OCI-LY7 (cell line): ENCODE measurements at regions not wholly inside any gene's neighbourhood (a gene's known extent, or its start where the extent isn't known, plus 50 kb on each side); places are given as distances from the start of the nearest gene placed in this dataset.

Experiments used
- EZH2phosphoT487 ChIP-seq: fragments of 200-600 bp; sonication (generic); IDR thresholded peaks from 2 replicates; pipeline ENCODE4 v1.6.1; 2018; ENCODE audit warnings: low read depth, borderline replicate concordance, mild to moderate bottlenecking, mixed run types, antibody characterized with exemption, low read length, moderate library complexity, mixed read lengths
- TF ChIP-seq, protein P1 (sequence below): fragments of 200-600 bp; sonication (generic); conservative IDR thresholded peaks from 2 replicates; pipeline ENCODE4 v1.5.1; 2014; ENCODE audit warnings: mild to moderate bottlenecking, antibody characterized with exemption, low read length, moderate library complexity, mixed read lengths

DNA sequence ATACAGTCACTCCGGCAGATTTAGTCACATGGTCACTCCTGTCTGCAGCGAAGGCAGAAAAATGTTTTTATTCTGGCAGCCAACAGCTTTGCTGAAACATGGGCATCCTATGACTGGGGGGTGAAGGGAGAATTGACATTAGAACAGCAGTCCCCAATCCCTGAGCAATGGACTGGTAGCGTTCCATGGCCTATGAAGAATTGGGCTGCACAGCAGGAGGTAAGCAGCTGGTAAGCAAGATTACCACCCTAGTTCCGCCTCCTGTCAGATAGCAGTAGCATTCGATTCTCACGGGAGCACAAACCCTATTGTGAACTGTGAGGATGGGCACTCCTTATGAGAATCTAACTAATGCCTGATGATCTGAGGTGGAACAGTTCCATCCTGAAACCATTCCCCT lies 93.1 kb upstream of the FTMT start:
- TF ChIP-seq, protein P1, sequence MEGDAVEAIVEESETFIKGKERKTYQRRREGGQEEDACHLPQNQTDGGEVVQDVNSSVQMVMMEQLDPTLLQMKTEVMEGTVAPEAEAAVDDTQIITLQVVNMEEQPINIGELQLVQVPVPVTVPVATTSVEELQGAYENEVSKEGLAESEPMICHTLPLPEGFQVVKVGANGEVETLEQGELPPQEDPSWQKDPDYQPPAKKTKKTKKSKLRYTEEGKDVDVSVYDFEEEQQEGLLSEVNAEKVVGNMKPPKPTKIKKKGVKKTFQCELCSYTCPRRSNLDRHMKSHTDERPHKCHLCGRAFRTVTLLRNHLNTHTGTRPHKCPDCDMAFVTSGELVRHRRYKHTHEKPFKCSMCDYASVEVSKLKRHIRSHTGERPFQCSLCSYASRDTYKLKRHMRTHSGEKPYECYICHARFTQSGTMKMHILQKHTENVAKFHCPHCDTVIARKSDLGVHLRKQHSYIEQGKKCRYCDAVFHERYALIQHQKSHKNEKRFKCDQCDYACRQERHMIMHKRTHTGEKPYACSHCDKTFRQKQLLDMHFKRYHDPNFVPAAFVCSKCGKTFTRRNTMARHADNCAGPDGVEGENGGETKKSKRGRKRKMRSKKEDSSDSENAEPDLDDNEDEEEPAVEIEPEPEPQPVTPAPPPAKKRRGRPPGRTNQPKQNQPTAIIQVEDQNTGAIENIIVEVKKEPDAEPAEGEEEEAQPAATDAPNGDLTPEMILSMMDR: no peak
- TF ChIP-seq EZH2phosphoT487: no peak
